WTC11 (cell line): ENCODE measurements at regions not wholly inside any gene's neighbourhood (a gene's known extent, or its start where the extent isn't known, plus 50 kb on each side); places are given as distances from the start of the nearest gene placed in this dataset.

ENCODE experiments used
- ATAC-seq: fragments of 200-7000 bp; cut with Tn5 transposase; 2 replicates; pipeline ENCODE4 v1.10.0; 2021; ENCODE audit warnings: mild to moderate bottlenecking, moderate library complexity
- CTCF ChIA-PET: fragments of 300-600 bp; sonication (Branson Sonifier 250); formaldehyde crosslinking; loops from one replicate; lab custom pipeline; 2021; ENCODE audit warnings: antibody characterized with exemption; lab: Charles Lee
- POLR2A ChIA-PET: fragments of 350-600 bp; sonication (Branson Sonifier 250); formaldehyde crosslinking; loops from one replicate; lab custom pipeline; 2021; ENCODE audit warnings: antibody characterized with exemption; lab: Charles Lee
- DNase-seq: peaks from one replicate; pipeline ENCODE4 v3.0.0; 2021; ENCODE audit warnings: low spot score
- H3K27ac Mint-ChIP-seq: 2 replicates; pipeline ENCODE4 v1.8.0; 2021; ENCODE audit warnings: mixed read lengths
- H3K27me3 Mint-ChIP-seq: 2 replicates; pipeline ENCODE4 v1.8.0; 2021; ENCODE audit warnings: low read depth, mild to moderate bottlenecking, moderate library complexity, mixed read lengths
- H3K36me3 Mint-ChIP-seq: 2 replicates; pipeline ENCODE4 v1.8.0; 2021; ENCODE audit warnings: mixed read lengths
- H3K4me1 Mint-ChIP-seq: 2 replicates; pipeline ENCODE4 v1.8.0; 2022; ENCODE audit warnings: mixed read lengths
- H3K4me3 Mint-ChIP-seq: 2 replicates; pipeline ENCODE4 v1.8.0; 2021; ENCODE audit warnings: mild to moderate bottlenecking, moderate library complexity, mixed read lengths
- H3K9me3 Mint-ChIP-seq: 2 replicates; pipeline ENCODE4 v1.8.0; 2021; ENCODE audit warnings: mixed read lengths
- ATF1 ChIP-seq: sonication (generic); formaldehyde crosslinking; IDR thresholded peaks from 2 replicates; pipeline ENCODE4 v1.8.1; 2023; ENCODE audit warnings: mild to moderate bottlenecking, moderate library complexity, missing genetic modification reagents
- ATF3 ChIP-seq: sonication (generic); formaldehyde crosslinking; conservative IDR thresholded peaks from 2 replicates; pipeline ENCODE4 v1.8.1; 2022; ENCODE audit warnings: mild to moderate bottlenecking, missing genetic modification reagents
- CDX4 ChIP-seq: fragments of 250-450 bp; sonication (Bioruptor Pico); IDR thresholded peaks from 2 replicates; pipeline ENCODE4 v1.9.0; 2021; ENCODE audit warnings: moderate library complexity, mild to moderate bottlenecking, inconsistent platforms, borderline replicate concordance
- ELF4 ChIP-seq: sonication (generic); formaldehyde crosslinking; IDR thresholded peaks from 2 replicates; pipeline ENCODE4 v1.8.1; 2022; ENCODE audit warnings: low read depth, mild to moderate bottlenecking, moderate library complexity, missing genetic modification reagents
- ESRRA ChIP-seq: sonication (generic); formaldehyde crosslinking; IDR thresholded peaks from 2 replicates; pipeline ENCODE4 v1.8.1; 2022; ENCODE audit warnings: mild to moderate bottlenecking, missing genetic modification reagents, borderline replicate concordance
- FOXJ3 ChIP-seq: sonication (generic); formaldehyde crosslinking; IDR thresholded peaks from 2 replicates; pipeline ENCODE4 v1.9.0; 2021; ENCODE audit warnings: missing genetic modification reagents, mild to moderate bottlenecking, borderline replicate concordance
- FOXP4 ChIP-seq: sonication (generic); formaldehyde crosslinking; IDR thresholded peaks from 2 replicates; pipeline ENCODE4 v1.8.0; 2022; ENCODE audit warnings: mild to moderate bottlenecking, missing genetic modification reagents
- JAZF1 ChIP-seq: fragments of 250-450 bp; sonication (Bioruptor Pico); IDR thresholded peaks from 2 replicates; pipeline ENCODE4 v1.9.0; 2021; ENCODE audit warnings: moderate library complexity, mild to moderate bottlenecking, inconsistent platforms
- JUN ChIP-seq: sonication (generic); formaldehyde crosslinking; IDR thresholded peaks from 2 replicates; pipeline ENCODE4 v1.8.0; 2023; ENCODE audit warnings: mild to moderate bottlenecking, missing genetic modification reagents
- NFE2L1 ChIP-seq: sonication (generic); formaldehyde crosslinking; IDR thresholded peaks from 2 replicates; pipeline ENCODE4 v1.8.1; 2023; ENCODE audit warnings: missing genetic modification reagents
- NR2C2 ChIP-seq: sonication (generic); formaldehyde crosslinking; IDR thresholded peaks from 2 replicates; pipeline ENCODE4 v1.8.0; 2022; ENCODE audit warnings: mild to moderate bottlenecking, missing genetic modification reagents
- PREB ChIP-seq: sonication (generic); formaldehyde crosslinking; IDR thresholded peaks from 2 replicates; pipeline ENCODE4 v1.8.1; 2022; ENCODE audit warnings: mild to moderate bottlenecking, missing genetic modification reagents, moderate library complexity, borderline replicate concordance
- PRRX2 ChIP-seq: fragments of 250-450 bp; sonication (Bioruptor Pico); IDR thresholded peaks from 2 replicates; pipeline ENCODE4 v1.8.0; 2021; ENCODE audit warnings: mild to moderate bottlenecking
- RORB ChIP-seq: fragments of 250-450 bp; sonication (Bioruptor Pico); IDR thresholded peaks from 2 replicates; pipeline ENCODE4 v1.9.0; 2021; ENCODE audit warnings: mild to moderate bottlenecking
- TCF7 ChIP-seq: sonication (generic); formaldehyde crosslinking; IDR thresholded peaks from 2 replicates; pipeline ENCODE4 v1.8.0; 2022; ENCODE audit warnings: mild to moderate bottlenecking, low read depth, missing genetic modification reagents, moderate library complexity
- TEAD1 ChIP-seq: sonication (generic); formaldehyde crosslinking; IDR thresholded peaks from 2 replicates; pipeline ENCODE4 v1.8.0; 2022; ENCODE audit warnings: mild to moderate bottlenecking, missing genetic modification reagents
- ZBTB21 ChIP-seq: sonication (generic); formaldehyde crosslinking; IDR thresholded peaks from 2 replicates; pipeline ENCODE4 v1.8.1; 2023; ENCODE audit warnings: mild to moderate bottlenecking, missing genetic modification reagents, borderline replicate concordance
- ZNF232 ChIP-seq: sonication (generic); formaldehyde crosslinking; IDR thresholded peaks from 2 replicates; pipeline ENCODE4 v1.8.0; 2022; ENCODE audit warnings: mild to moderate bottlenecking, missing genetic modification reagents
- ZNF263 ChIP-seq: sonication (generic); formaldehyde crosslinking; IDR thresholded peaks from 2 replicates; pipeline ENCODE4 v1.8.1; 2022; ENCODE audit warnings: low read depth, mild to moderate bottlenecking, moderate library complexity, missing genetic modification reagents
- ZNF396 ChIP-seq: fragments of 250-450 bp; sonication (Bioruptor Pico); IDR thresholded peaks from 2 replicates; pipeline ENCODE4 v1.8.0; 2021; ENCODE audit warnings: mild to moderate bottlenecking, moderate library complexity, borderline replicate concordance
- ZNF423 ChIP-seq: fragments of 250-450 bp; sonication (Bioruptor Pico); IDR thresholded peaks from 2 replicates; pipeline ENCODE4 v2.1.2; 2022; ENCODE audit warnings: mild to moderate bottlenecking, moderate library complexity
- TF ChIP-seq, protein P1 (sequence below): sonication (generic); formaldehyde crosslinking; IDR thresholded peaks from 2 replicates; pipeline ENCODE4 v1.8.1; 2023; ENCODE audit warnings: mild to moderate bottlenecking, missing genetic modification reagents
- TF ChIP-seq, protein P2 (sequence below): sonication (generic); formaldehyde crosslinking; IDR thresholded peaks from 2 replicates; pipeline ENCODE4 v1.8.1; 2022; ENCODE audit warnings: mild to moderate bottlenecking, moderate library complexity, missing genetic modification reagents
- TF ChIP-seq, protein P3 (sequence below): sonication (generic); formaldehyde crosslinking; IDR thresholded peaks from 2 replicates; pipeline ENCODE4 v1.8.1; 2023; ENCODE audit warnings: mild to moderate bottlenecking, missing genetic modification reagents, moderate library complexity

DNA sequence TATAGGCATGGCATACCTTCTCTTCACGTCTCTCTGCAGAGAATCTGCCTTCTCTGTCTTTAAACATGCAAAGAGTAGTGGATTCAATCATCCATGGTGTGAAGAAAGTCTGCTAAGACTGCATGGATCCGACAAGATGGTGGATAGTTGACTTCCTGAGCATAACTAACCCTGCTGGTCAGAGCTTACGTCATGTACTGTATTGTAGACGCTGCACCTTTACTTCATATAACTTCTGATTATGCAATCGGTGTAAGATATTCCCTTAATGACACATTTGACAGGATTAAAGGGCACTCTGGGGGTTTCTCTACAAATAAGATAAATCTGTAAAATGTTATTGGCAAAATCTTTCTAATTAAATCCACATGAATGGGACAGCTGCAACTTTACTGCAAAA is 240.3 kb upstream of the NREP start:
- TF ChIP-seq ATF3 (CRISPR knock-in tag) (no peak), ESRRA (no peak), PRRX2 (CRISPR knock-in tag) (no peak), JAZF1 (CRISPR knock-in tag) (no peak), NR2C2 (CRISPR knock-in tag) (no peak), JUN (CRISPR knock-in tag) (no peak), ZNF423 (no peak), ZNF232 (CRISPR knock-in tag) (no peak), NFE2L1 (CRISPR knock-in tag) (no peak)
- TF ChIP-seq, protein P1, sequence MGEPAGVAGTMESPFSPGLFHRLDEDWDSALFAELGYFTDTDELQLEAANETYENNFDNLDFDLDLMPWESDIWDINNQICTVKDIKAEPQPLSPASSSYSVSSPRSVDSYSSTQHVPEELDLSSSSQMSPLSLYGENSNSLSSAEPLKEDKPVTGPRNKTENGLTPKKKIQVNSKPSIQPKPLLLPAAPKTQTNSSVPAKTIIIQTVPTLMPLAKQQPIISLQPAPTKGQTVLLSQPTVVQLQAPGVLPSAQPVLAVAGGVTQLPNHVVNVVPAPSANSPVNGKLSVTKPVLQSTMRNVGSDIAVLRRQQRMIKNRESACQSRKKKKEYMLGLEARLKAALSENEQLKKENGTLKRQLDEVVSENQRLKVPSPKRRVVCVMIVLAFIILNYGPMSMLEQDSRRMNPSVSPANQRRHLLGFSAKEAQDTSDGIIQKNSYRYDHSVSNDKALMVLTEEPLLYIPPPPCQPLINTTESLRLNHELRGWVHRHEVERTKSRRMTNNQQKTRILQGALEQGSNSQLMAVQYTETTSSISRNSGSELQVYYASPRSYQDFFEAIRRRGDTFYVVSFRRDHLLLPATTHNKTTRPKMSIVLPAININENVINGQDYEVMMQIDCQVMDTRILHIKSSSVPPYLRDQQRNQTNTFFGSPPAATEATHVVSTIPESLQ (CRISPR knock-in tag), result no peak
- TF ChIP-seq, all 79 proteins: peak for 0
- no peaks in the 10 kb centered on the region; the same call in 1 of the 2 replicates for H3K27me3 Mint-ChIP-seq
- ChIA-PET CTCF (interaction anchor here (1.1 kb wide), 1 partner anchor 466 kb away, joined by 5 read pairs; no protein-coding TSS in a partner anchor), POLR2A (no interaction called here)
- ATAC-seq, result no peak
- DNase-seq, result no peak
- H3K27ac Mint-ChIP-seq, result no peak overlapping the region
- no peaks in the 10 kb centered on the region for H3K4me1 Mint-ChIP-seq
- peaks cover 4% of the 10 kb centered on the region; the same call in 1 of the 2 replicates for H3K36me3 Mint-ChIP-seq
- peaks cover 22% of the 10 kb centered on the region for H3K9me3 Mint-ChIP-seq
- no peak overlapping the region for H3K4me3 Mint-ChIP-seq

DNA sequence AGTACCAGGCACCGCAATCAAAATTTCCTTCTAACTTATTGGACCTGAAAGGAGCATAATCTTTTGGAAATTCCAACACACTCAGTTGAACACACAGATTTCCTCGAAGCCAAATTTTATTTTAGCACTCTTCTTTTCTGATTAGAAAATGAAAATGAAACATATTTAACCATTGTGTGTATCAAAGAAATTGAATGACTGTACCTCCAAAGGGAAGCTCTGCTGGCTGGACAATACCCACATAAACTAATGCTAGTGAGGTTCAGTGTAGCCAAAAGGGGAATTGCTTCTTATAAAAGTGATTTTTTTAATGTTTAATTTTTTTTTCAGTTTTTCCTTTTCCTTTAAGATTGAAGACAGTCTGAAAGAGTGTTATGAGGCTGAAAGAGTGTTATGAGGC is 239.6 kb upstream of the NREP start:
- TF ChIP-seq RORB (CRISPR knock-in tag), result no peak
- H3K27ac Mint-ChIP-seq, result no peak overlapping the region
- H3K9me3 Mint-ChIP-seq, result peaks cover 28% of the 10 kb centered on the region
- ChIA-PET POLR2A (no interaction called here), CTCF (no interaction called here)
- DNase-seq, result no peak
- H3K4me3 Mint-ChIP-seq, result no peak overlapping the region
- ATAC-seq, result no peak
- H3K36me3 Mint-ChIP-seq, result peaks cover 10% of the 10 kb centered on the region
- H3K27me3 Mint-ChIP-seq, result no peaks in the 10 kb centered on the region; the same call in 1 of the 2 replicates
- H3K4me1 Mint-ChIP-seq, result no peaks in the 10 kb centered on the region

GRCh38 chr5:111995701-111996100 is 238.7 kb upstream of the NREP start:
- ATAC-seq (no peak), DNase-seq (no peak)
- Mint-ChIP-seq H3K27me3 (no peaks in the 10 kb centered on the region; the same call in 1 of the 2 replicates), H3K27ac (no peak overlapping the region), H3K9me3 (peaks cover 30% of the 10 kb centered on the region), H3K4me3 (no peak overlapping the region), H3K4me1 (no peaks in the 10 kb centered on the region), H3K36me3 (peaks cover 10% of the 10 kb centered on the region)
- CTCF ChIA-PET, result no interaction called here
- POLR2A ChIA-PET, result no interaction called here
- TF ChIP-seq TCF7 (CRISPR knock-in tag), result no peak
- TF ChIP-seq ATF3 (CRISPR knock-in tag), result no peak
- no peak for TF ChIP-seq FOXP4 (CRISPR knock-in tag)
- TF ChIP-seq, protein P2, sequence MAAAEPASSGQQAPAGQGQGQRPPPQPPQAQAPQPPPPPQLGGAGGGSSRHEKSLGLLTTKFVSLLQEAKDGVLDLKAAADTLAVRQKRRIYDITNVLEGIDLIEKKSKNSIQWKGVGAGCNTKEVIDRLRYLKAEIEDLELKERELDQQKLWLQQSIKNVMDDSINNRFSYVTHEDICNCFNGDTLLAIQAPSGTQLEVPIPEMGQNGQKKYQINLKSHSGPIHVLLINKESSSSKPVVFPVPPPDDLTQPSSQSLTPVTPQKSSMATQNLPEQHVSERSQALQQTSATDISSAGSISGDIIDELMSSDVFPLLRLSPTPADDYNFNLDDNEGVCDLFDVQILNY, result no peak
- TF ChIP-seq NFE2L1 (CRISPR knock-in tag), result no peak
- no peak for TF ChIP-seq ATF1
- no peak for TF ChIP-seq PREB
- TF ChIP-seq ZNF263 (CRISPR knock-in tag), result no peak
- no peak for TF ChIP-seq TEAD1 (CRISPR knock-in tag)
- TF ChIP-seq ZNF396 (CRISPR knock-in tag), result no peak
- TF ChIP-seq CDX4 (CRISPR knock-in tag), result no peak
- TF ChIP-seq ZBTB21 (CRISPR knock-in tag), result no peak
- TF ChIP-seq FOXJ3 (CRISPR knock-in tag), result no peak
- TF ChIP-seq, protein P3, sequence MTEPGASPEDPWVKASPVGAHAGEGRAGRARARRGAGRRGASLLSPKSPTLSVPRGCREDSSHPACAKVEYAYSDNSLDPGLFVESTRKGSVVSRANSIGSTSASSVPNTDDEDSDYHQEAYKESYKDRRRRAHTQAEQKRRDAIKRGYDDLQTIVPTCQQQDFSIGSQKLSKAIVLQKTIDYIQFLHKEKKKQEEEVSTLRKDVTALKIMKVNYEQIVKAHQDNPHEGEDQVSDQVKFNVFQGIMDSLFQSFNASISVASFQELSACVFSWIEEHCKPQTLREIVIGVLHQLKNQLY, result no peak
- no peak for TF ChIP-seq ELF4 (CRISPR knock-in tag)
- TF ChIP-seq, all 79 proteins: peak for 0
